ENCODE measurements at regions not wholly inside any gene's neighbourhood (a gene's known extent, or its start where the extent isn't known, plus 50 kb on each side); places are given as distances from the start of the nearest gene placed in this dataset.

GRCh38 chr13:40502236-40502635 is 164.2 kb downstream of the FOXO1 start:
- peak in 1 of 2 donors; percentile 71 for DNase-seq (ENCODE audit: low read depth in 2 of 2)
- Histone ChIP-seq H3K4me1 (ENCODE audit: control insufficient read depth, extremely low read depth, insufficient read depth, low read length) (no peaks in the 10 kb centered on the region), H3K9me3 (ENCODE audit: control insufficient read depth, insufficient read depth, low read depth, low read length) (no peaks in the 10 kb centered on the region), H3K9ac (ENCODE audit: insufficient read depth, low read length) (no peak overlapping the region), H3K27ac (ENCODE audit: insufficient read depth, low read length) (no peak overlapping the region), H3K4me2 (ENCODE audit: extremely low read depth, insufficient read depth, low read length) (no peak overlapping the region), H3K27me3 (ENCODE audit: control insufficient read depth, insufficient read depth, low read length) (no peaks in the 10 kb centered on the region), H3K36me3 (ENCODE audit: control insufficient read depth, insufficient read depth, low read length) (no peaks in the 10 kb centered on the region), H3K79me2 (ENCODE audit: control insufficient read depth, insufficient read depth, low read length) (no peaks in the 10 kb centered on the region), H3K4me3 (replicated peaks in 1 of 4; ENCODE audit: control extremely low read depth in 1 of 4, insufficient read depth in 1 of 4, low read depth in 3 of 4, low read length in 4 of 4) (no peak overlapping the region), H2AFZ (ENCODE audit: low read length) (no peak overlapping the region), H4K20me1 (ENCODE audit: control insufficient read depth, extremely low read depth, insufficient read depth, low read length) (no peaks in the 10 kb centered on the region)
- TF ChIP-seq EZH2 (IDR thresholded peaks at IDR 0.05; ENCODE audit: low read length, missing control alignments) = no peak
- TF ChIP-seq, protein P1, sequence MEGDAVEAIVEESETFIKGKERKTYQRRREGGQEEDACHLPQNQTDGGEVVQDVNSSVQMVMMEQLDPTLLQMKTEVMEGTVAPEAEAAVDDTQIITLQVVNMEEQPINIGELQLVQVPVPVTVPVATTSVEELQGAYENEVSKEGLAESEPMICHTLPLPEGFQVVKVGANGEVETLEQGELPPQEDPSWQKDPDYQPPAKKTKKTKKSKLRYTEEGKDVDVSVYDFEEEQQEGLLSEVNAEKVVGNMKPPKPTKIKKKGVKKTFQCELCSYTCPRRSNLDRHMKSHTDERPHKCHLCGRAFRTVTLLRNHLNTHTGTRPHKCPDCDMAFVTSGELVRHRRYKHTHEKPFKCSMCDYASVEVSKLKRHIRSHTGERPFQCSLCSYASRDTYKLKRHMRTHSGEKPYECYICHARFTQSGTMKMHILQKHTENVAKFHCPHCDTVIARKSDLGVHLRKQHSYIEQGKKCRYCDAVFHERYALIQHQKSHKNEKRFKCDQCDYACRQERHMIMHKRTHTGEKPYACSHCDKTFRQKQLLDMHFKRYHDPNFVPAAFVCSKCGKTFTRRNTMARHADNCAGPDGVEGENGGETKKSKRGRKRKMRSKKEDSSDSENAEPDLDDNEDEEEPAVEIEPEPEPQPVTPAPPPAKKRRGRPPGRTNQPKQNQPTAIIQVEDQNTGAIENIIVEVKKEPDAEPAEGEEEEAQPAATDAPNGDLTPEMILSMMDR (conservative IDR thresholded peaks at IDR 0.05 in 1 of 2, IDR thresholded peaks at IDR 0.05 in 1 of 2; ENCODE audit: low read depth in 1 of 2, low read length in 2 of 2) = no peak

DNA sequence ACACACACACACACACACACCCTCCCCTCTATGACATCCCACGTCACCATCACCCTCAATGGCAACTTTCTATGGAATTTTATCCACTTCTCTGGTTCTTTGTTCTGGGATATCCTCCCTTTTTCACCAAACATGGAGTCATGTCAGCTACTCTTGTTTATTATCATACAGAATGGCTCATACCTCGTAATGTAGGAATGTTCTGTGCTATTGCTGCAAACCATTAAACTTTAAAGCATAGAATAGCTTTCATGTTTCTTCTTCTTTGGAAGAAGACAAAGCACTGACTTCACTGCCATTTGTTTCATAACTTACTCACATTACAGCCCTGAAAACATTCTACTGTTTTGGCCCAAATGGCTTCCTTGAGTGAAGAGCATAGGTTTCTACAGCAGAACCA is 163.4 kb downstream of the FOXO1 start:
- H2AFZ ChIP-seq (ENCODE audit: low read length) = no peak overlapping the region
- H3K4me1 ChIP-seq (ENCODE audit: control insufficient read depth, extremely low read depth, insufficient read depth, low read length) = no peaks in the 10 kb centered on the region
- H3K27ac ChIP-seq (ENCODE audit: insufficient read depth, low read length) = no peak overlapping the region
- H3K36me3 ChIP-seq (ENCODE audit: control insufficient read depth, insufficient read depth, low read length) = no peaks in the 10 kb centered on the region
- H3K79me2 ChIP-seq (ENCODE audit: control insufficient read depth, insufficient read depth, low read length) = no peaks in the 10 kb centered on the region
- H4K20me1 ChIP-seq (ENCODE audit: control insufficient read depth, extremely low read depth, insufficient read depth, low read length) = no peaks in the 10 kb centered on the region
- DNase-seq (ENCODE audit: low read depth in 2 of 2) = peak; percentile 24 to 32
- no peak overlapping the region for H3K9ac ChIP-seq (ENCODE audit: insufficient read depth, low read length)
- H3K4me2 ChIP-seq (ENCODE audit: extremely low read depth, insufficient read depth, low read length) = no peak overlapping the region
- H3K27me3 ChIP-seq (ENCODE audit: control insufficient read depth, insufficient read depth, low read length) = no peaks in the 10 kb centered on the region
- H3K9me3 ChIP-seq (ENCODE audit: control insufficient read depth, insufficient read depth, low read depth, low read length) = no peaks in the 10 kb centered on the region
- no peak overlapping the region for H3K4me3 ChIP-seq (replicated peaks in 1 of 4; ENCODE audit: control extremely low read depth in 1 of 4, insufficient read depth in 1 of 4, low read depth in 3 of 4, low read length in 4 of 4)
- no peak for TF ChIP-seq EZH2 (IDR thresholded peaks at IDR 0.05; ENCODE audit: low read length, missing control alignments)
- TF ChIP-seq, protein P1 (conservative IDR thresholded peaks at IDR 0.05 in 1 of 2, IDR thresholded peaks at IDR 0.05 in 1 of 2; ENCODE audit: low read depth in 1 of 2, low read length in 2 of 2) = no peak

DNA sequence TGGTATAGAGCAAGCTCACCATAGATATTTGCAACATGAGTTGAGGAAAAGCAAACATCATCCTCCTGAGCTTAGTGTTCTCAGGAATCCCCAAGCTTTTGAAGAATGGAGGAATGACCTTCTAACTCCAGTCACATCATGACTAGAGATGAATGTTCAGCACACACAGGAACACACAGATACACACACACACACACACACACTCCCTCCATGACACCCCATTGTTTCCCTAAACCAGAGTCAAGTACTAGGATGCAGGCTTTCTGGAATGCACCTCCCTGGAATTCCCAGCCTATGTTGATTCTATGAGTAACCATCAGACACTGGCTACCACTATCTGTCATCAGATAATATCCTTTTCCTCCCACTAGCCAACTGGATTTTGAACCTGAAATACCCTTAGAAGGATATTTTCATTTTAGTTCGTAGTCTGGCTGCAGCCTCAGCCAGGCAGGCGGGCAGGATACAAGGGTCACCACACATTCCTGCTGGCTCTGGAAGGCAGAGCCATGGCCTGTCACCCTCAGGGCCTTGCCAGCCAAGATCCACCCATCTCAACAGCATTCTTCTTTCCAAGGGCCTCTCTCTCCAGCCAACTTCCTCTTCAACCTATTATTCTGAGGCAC is 162.4 kb downstream of the FOXO1 start:
- no peaks in the 10 kb centered on the region for H3K27me3 ChIP-seq (ENCODE audit: control insufficient read depth, insufficient read depth, low read length)
- TF ChIP-seq, protein P1 (conservative IDR thresholded peaks at IDR 0.05 in 1 of 2, IDR thresholded peaks at IDR 0.05 in 1 of 2; ENCODE audit: low read depth in 1 of 2, low read length in 2 of 2) = no peak
- no peak for TF ChIP-seq EZH2 (IDR thresholded peaks at IDR 0.05; ENCODE audit: low read length, missing control alignments)
- DNase-seq (ENCODE audit: low read depth in 2 of 2) = peak; percentile 17 to 99
- H3K9me3 ChIP-seq (ENCODE audit: control insufficient read depth, insufficient read depth, low read depth, low read length) = no peaks in the 10 kb centered on the region
- no peak overlapping the region for H3K4me3 ChIP-seq (replicated peaks in 1 of 4; ENCODE audit: control extremely low read depth in 1 of 4, insufficient read depth in 1 of 4, low read depth in 3 of 4, low read length in 4 of 4)
- no peaks in the 10 kb centered on the region for H3K79me2 ChIP-seq (ENCODE audit: control insufficient read depth, insufficient read depth, low read length)
- H3K36me3 ChIP-seq (ENCODE audit: control insufficient read depth, insufficient read depth, low read length) = no peaks in the 10 kb centered on the region
- no peak overlapping the region for H2AFZ ChIP-seq (ENCODE audit: low read length)
- no peak overlapping the region for H3K4me2 ChIP-seq (ENCODE audit: extremely low read depth, insufficient read depth, low read length)
- H3K27ac ChIP-seq (ENCODE audit: insufficient read depth, low read length) = no peak overlapping the region
- H4K20me1 ChIP-seq (ENCODE audit: control insufficient read depth, extremely low read depth, insufficient read depth, low read length) = no peaks in the 10 kb centered on the region
- no peaks in the 10 kb centered on the region for H3K4me1 ChIP-seq (ENCODE audit: control insufficient read depth, extremely low read depth, insufficient read depth, low read length)
- H3K9ac ChIP-seq (ENCODE audit: insufficient read depth, low read length) = no peak overlapping the region

All from fibroblast of lung (primary cell).